ENCODE measurements at regions not wholly inside any gene's neighbourhood (a gene's known extent, or its start where the extent isn't known, plus 50 kb on each side); places are given as distances from the start of the nearest gene placed in this dataset.
A peak's percentile ranks its signal among the peaks of the same experiment; 100 is the strongest.
"Not testable (repeated sequence)": the region's sequence is repeated elsewhere in the genome, so short reads cannot be mapped to it uniquely, and the experiment has no call there.

DNA sequence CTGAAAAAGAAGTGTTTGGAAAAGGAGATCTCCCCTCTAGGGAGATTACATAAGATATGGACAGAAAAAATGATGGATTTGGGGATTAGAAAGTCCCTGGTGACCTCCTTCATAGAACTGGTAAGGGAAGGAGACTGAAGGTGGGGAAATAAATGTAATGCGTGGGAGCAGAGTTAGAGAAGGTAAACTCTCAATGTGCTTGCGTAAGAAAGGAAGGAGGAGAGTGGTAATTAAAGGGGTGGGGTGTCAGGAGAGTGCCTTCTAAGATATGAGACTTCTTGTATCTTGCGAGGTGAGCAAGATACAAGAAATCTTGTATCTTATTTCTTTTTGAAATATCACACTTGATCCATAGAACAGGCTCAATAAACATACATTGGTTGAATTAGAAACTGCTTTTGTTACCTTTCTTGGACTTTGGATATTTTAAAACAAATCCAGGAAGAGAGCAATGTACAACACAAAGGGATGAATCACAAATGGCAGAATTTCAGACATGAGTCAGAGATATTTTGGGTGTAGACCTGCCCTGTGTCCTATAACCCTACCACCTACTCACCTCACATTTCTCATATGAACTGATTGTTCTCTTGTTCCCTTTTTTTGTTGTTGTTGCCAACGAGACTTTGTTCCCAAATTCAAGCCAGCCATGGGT is 342.4 kb downstream of the INSIG2 start:
- DNase-seq (ENCODE audit: low read depth) = peak; percentile 88
- no peaks in the 10 kb centered on the region for H3K36me3 ChIP-seq (ENCODE audit: control insufficient read depth, insufficient read depth, low read length)
- H3K27me3 ChIP-seq (ENCODE audit: control insufficient read depth, insufficient read depth, low read length) = no peaks in the 10 kb centered on the region
- FAIRE-seq = no peak
- H3K4me3 ChIP-seq (ENCODE audit: low read depth, low read length) = no peak overlapping the region
- TF ChIP-seq, protein P1, sequence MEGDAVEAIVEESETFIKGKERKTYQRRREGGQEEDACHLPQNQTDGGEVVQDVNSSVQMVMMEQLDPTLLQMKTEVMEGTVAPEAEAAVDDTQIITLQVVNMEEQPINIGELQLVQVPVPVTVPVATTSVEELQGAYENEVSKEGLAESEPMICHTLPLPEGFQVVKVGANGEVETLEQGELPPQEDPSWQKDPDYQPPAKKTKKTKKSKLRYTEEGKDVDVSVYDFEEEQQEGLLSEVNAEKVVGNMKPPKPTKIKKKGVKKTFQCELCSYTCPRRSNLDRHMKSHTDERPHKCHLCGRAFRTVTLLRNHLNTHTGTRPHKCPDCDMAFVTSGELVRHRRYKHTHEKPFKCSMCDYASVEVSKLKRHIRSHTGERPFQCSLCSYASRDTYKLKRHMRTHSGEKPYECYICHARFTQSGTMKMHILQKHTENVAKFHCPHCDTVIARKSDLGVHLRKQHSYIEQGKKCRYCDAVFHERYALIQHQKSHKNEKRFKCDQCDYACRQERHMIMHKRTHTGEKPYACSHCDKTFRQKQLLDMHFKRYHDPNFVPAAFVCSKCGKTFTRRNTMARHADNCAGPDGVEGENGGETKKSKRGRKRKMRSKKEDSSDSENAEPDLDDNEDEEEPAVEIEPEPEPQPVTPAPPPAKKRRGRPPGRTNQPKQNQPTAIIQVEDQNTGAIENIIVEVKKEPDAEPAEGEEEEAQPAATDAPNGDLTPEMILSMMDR (IDR thresholded peaks at IDR 0.05; ENCODE audit: insufficient read depth, low read length, severe bottlenecking) = no peak

DNA sequence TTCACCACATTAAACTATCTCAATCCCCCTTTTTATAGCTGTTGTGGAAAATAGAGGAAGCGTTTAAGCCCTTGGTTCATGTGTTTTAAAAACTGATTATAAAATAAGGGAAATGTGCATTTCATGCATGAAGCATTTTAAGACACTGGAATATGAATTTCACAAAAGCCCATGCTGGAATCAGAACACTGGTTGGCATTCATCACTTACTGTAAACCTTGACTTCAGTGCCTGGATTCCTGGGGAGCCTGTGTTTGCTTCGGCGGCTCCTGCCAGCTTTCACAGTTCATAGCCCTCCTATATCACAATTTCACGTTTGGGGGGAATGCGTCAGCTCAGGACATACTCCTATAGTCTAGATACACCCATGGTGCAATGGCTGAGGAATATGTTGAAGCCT is 336.9 kb downstream of the INSIG2 start:
- H3K4me3 ChIP-seq (ENCODE audit: low read depth, low read length) = no peak overlapping the region
- H3K36me3 ChIP-seq (ENCODE audit: control insufficient read depth, insufficient read depth, low read length) = no peaks in the 10 kb centered on the region
- no peak for FAIRE-seq
- TF ChIP-seq, protein P1 (IDR thresholded peaks at IDR 0.05; ENCODE audit: insufficient read depth, low read length, severe bottlenecking) = no peak
- DNase-seq (ENCODE audit: low read depth) = no peak
- H3K27me3 ChIP-seq (ENCODE audit: control insufficient read depth, insufficient read depth, low read length) = no peaks in the 10 kb centered on the region

DNA sequence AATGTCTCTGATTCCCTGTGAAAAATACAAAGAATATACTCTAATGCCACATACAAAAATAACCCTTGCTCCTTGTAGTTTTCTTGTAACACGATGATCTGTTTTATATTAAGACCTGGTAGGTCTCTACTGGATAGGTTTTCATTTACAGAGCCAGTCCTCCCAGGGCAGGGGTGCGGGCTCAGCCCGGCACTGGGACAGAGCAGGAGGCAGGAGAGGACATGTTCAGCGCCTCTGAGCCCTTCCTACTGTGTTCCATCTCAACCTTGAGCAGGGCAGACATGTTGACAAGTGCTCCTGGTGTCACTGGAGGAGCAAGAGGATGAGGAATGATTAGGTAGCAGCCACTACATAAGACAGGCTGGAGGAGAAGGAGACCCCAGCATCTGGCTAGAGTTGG is 335.5 kb downstream of the INSIG2 start:
- TF ChIP-seq, protein P1 (IDR thresholded peaks at IDR 0.05; ENCODE audit: insufficient read depth, low read length, severe bottlenecking) = no peak
- Histone ChIP-seq H3K4me3 (ENCODE audit: low read depth, low read length) (no peak overlapping the region), H3K36me3 (ENCODE audit: control insufficient read depth, insufficient read depth, low read length) (no peaks in the 10 kb centered on the region), H3K27me3 (ENCODE audit: control insufficient read depth, insufficient read depth, low read length) (no peaks in the 10 kb centered on the region)
- FAIRE-seq (no peak), DNase-seq (ENCODE audit: low read depth) (no peak)

DNA sequence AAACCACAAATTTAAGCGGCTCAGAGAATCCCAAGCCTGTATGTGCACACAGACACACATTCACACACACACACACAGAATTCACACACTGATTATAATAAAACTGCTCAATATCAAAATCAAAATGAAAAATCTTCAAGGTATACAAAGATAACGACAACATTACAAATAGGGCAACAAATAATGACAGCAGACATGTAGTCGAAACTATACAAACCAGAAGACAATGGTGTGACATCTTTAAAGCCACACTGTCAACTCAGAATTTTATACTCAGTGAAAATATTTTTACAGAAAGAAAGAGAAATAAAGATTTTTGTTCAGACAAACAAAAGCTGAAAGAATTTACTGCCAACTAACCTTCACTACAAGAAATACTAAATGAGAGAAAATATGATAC is 333.4 kb downstream of the INSIG2 start:
- TF ChIP-seq, protein P1 (IDR thresholded peaks at IDR 0.05; ENCODE audit: insufficient read depth, low read length, severe bottlenecking) = no peak
- no peaks in the 10 kb centered on the region for H3K36me3 ChIP-seq (ENCODE audit: control insufficient read depth, insufficient read depth, low read length)
- H3K27me3 ChIP-seq (ENCODE audit: control insufficient read depth, insufficient read depth, low read length) = no peaks in the 10 kb centered on the region
- DNase-seq (ENCODE audit: low read depth) (no peak), FAIRE-seq (no peak)
- H3K4me3 ChIP-seq (ENCODE audit: low read depth, low read length) = no peak overlapping the region

DNA sequence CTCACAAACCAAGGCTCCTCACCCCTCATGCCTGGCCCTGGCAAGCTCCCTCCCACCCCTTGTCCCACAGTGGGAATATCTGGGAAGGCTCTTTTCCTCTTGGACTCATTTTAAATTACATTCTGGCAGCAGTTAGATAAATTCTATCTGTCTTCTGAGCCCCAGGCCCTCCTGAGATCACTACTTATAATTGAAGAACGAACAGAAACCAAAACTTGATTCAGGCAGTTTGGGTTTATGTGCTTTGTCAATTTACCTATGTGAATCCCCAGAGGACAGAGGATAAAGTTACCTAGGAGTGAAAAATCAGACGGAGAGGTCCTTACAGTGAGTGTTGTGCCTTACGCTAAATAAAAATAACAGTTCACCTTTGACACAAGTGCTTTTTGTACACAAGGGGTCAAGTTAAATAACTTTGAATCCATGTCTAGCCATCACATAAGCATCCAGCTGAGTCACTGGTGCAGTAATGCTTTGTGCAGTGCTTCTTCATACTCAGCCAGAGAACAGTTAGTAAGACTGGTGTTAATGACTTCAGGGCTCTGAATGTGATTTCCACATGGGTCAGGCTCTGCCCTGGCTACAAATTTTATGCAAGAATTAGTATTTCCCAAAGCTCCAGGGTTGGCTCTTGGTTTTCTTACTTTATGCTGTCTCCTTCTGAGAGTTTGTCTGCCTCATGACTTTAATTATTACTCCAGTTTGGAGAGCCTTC is 329.3 kb downstream of the INSIG2 start:
- FAIRE-seq (no peak), DNase-seq (ENCODE audit: low read depth) (peak; percentile 71)
- TF ChIP-seq, protein P1 (IDR thresholded peaks at IDR 0.05; ENCODE audit: insufficient read depth, low read length, severe bottlenecking) = no peak
- no peaks in the 10 kb centered on the region for H3K27me3 ChIP-seq (ENCODE audit: control insufficient read depth, insufficient read depth, low read length)
- H3K36me3 ChIP-seq (ENCODE audit: control insufficient read depth, insufficient read depth, low read length) = no peaks in the 10 kb centered on the region
- no peak overlapping the region for H3K4me3 ChIP-seq (ENCODE audit: low read depth, low read length)

DNA sequence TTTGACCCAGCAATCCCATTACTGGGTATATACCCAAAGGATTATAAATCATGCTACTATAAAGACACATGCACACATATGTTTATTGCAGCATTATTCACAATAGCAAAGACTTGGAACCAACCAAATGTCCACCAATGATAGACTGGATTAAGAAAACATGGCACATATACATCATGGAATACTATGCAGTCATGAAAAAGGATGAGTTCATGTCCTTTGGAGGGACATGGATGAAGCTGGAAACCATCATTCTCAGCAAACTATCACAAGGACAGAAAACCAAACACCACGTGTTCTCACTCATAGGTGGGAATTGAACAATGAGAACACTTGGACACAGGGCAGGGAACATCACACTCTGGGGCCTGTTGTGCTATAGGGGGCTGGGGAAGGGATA is 326.9 kb downstream of the INSIG2 start:
- FAIRE-seq; H3K4me3 ChIP-seq (ENCODE audit: low read depth, low read length); DNase-seq (ENCODE audit: low read depth); H3K36me3 ChIP-seq (ENCODE audit: control insufficient read depth, insufficient read depth, low read length); H3K27me3 ChIP-seq (ENCODE audit: control insufficient read depth, insufficient read depth, low read length): not testable (repeated sequence)

Measured in bronchial epithelial cell (primary cell).